Erythroblast (primary cell): ENCODE measurements at regions not wholly inside any gene's neighbourhood (a gene's known extent, or its start where the extent isn't known, plus 50 kb on each side); places are given as distances from the start of the nearest gene placed in this dataset.

Source experiments
- GATA1 ChIP-seq: IDR thresholded peaks from 2 replicates; pipeline ENCODE4 v1.6.1; 2011; ENCODE audit warnings: low read depth, mild to moderate bottlenecking, control low read depth, low read length, moderate library complexity
- POLR2A ChIP-seq: IDR thresholded peaks from 2 replicates; pipeline ENCODE4 v1.6.1; 2011; ENCODE audit warnings: mild to moderate bottlenecking, low read length

DNA sequence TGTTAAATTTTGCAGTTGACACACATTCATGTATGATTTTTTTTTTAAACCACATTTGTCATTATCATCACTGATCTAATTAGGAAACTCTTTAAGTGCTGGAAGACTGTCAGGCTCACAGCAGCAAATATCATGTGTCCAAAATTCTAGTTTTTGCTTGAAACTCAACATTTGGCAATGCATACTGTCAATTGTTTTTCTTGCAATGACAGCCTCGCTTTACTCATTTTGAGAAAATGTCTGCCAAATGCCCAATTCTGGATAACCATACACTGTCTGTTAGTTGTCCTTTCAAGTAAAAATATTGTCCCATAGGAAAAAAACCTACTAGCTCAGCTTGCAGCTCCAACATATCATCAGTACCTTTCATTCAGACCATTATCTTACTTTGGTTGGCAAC lies 523.9 kb upstream of the ARGLU1 start:
- TF ChIP-seq POLR2A: no peak
- no peak for TF ChIP-seq GATA1
